ENCODE measurements at regions not wholly inside any gene's neighbourhood (a gene's known extent, or its start where the extent isn't known, plus 50 kb on each side); places are given as distances from the start of the nearest gene placed in this dataset.

DNA sequence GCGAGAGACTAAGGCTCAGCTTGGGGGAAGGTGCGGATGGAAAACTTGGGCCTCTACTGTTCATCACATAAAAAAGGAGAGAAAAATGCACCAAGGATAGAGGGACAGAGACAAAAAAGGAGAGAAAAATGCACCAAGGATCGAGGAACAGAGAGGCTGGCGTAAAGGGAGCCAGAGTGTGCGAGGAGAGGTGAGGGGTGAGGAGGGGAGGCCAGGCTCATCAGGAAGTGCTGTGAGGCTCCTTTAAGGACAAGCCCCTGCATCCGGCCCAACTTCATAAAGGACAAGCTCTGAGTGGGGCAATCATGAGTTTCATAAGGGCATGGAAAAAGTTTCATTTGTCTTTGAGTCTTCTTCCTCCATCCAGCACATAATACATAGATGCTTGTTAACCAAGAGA lies 117.2 kb upstream of the NXT1 start:
- no peak for DNase-seq
- Histone ChIP-seq H3K27ac (ENCODE audit: low read depth in 1 of 3, low read length in 2 of 3) (no peak overlapping the region), H3K9me3 (ENCODE audit: control insufficient read depth in 2 of 2, insufficient read depth in 1 of 2, low read depth in 1 of 2, low read length in 1 of 2) (peaks cover 0 to 14% of the 10 kb centered on the region in 2 donors), H3K36me3 (ENCODE audit: control insufficient read depth in 3 of 3, insufficient read depth in 2 of 3, low read depth in 1 of 3, low read length in 3 of 3) (no peaks in the 10 kb centered on the region), H3K27me3 (ENCODE audit: control insufficient read depth in 3 of 3, insufficient read depth in 3 of 3, low read length in 3 of 3) (no peaks in the 10 kb centered on the region), H3K4me1 (ENCODE audit: control insufficient read depth in 3 of 3, insufficient read depth in 2 of 3, low read depth in 1 of 3, low read length in 2 of 3) (no peaks in the 10 kb centered on the region), H3K4me3 (ENCODE audit: low read depth in 1 of 3, low read length in 3 of 3) (no peak overlapping the region)
- 90 to 96% (median 94%) methylated on average over 6 of the region's 6 CpGs for WGBS, 3 donors
- no peak for FAIRE-seq

DNA sequence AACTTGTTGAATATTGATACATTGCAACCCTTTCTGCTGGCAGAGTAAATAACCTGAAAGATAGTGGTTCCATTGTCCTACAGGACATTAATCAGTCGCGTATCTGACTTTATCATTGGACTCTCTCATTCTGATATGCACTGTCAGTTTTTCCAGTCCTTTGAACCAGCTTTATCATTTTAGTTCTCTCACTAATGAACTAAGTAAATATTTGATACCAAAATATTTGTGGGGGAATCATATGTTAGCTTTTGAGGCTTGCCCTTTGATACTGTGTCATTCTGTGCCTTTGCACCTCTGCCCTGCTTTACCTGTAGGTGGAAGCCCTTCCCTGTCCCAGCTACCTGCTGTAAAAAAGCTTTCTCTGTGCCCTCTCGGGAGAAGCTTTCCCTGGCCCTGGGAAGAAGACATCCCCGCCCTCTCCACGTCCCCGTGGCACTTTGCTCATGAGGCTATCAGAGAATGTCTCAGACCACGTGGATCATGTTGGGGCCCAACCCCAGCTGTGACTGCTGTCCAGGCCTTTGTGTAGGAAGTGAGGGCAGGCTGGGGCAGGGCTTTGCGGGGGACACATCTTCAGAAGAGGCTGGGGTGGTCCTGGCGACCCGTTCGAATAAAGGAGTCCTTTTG lies 117.8 kb upstream of the NXT1 start:
- WGBS, 3 donors = 40 to 72% (median 43%) methylated on average over 11 of the region's 11 CpGs
- Histone ChIP-seq H3K36me3 (ENCODE audit: control insufficient read depth in 3 of 3, insufficient read depth in 2 of 3, low read depth in 1 of 3, low read length in 3 of 3) (no peaks in the 10 kb centered on the region), H3K4me3 (ENCODE audit: low read depth in 1 of 3, low read length in 3 of 3) (no peak overlapping the region), H3K27ac (ENCODE audit: low read depth in 1 of 3, low read length in 2 of 3) (no peak overlapping the region), H3K27me3 (ENCODE audit: control insufficient read depth in 3 of 3, insufficient read depth in 3 of 3, low read length in 3 of 3) (no peaks in the 10 kb centered on the region), H3K9me3 (ENCODE audit: control insufficient read depth in 2 of 2, insufficient read depth in 1 of 2, low read depth in 1 of 2, low read length in 1 of 2) (peaks cover 0 to 14% of the 10 kb centered on the region in 2 donors), H3K4me1 (ENCODE audit: control insufficient read depth in 3 of 3, insufficient read depth in 2 of 3, low read depth in 1 of 3, low read length in 2 of 3) (no peaks in the 10 kb centered on the region)
- FAIRE-seq = no peak
- DNase-seq = peak; percentile 18 to 21

DNA sequence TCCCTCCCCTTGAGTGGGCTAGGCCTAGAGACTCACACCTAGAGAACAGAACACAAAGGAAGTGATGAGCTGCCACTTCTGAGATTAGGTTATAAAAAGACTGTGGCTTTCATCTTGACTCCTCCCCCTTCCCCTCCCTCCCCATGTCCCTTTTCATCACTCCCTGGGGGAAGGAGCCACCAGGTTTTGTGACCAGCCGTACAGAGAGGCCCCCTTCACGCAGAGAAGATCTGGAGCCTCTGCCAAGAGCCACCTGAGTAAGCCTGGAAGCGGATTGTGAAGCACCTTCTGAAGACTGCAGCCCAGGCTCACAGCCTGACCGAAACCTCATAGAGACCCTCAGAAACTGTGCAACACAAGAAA lies 118.4 kb upstream of the NXT1 start:
- Histone ChIP-seq H3K36me3 (ENCODE audit: control insufficient read depth in 3 of 3, insufficient read depth in 2 of 3, low read depth in 1 of 3, low read length in 3 of 3) (no peaks in the 10 kb centered on the region), H3K4me1 (ENCODE audit: control insufficient read depth in 3 of 3, insufficient read depth in 2 of 3, low read depth in 1 of 3, low read length in 2 of 3) (no peaks in the 10 kb centered on the region), H3K9me3 (ENCODE audit: control insufficient read depth in 2 of 2, insufficient read depth in 1 of 2, low read depth in 1 of 2, low read length in 1 of 2) (peaks cover 0 to 14% of the 10 kb centered on the region in 2 donors), H3K4me3 (ENCODE audit: low read depth in 1 of 3, low read length in 3 of 3) (no peak overlapping the region), H3K27me3 (ENCODE audit: control insufficient read depth in 3 of 3, insufficient read depth in 3 of 3, low read length in 3 of 3) (no peaks in the 10 kb centered on the region), H3K27ac (ENCODE audit: low read depth in 1 of 3, low read length in 2 of 3) (no peak overlapping the region)
- DNase-seq (no peak), FAIRE-seq (no peak)
- WGBS, 3 donors = 68 to 83% (median 82%) methylated on average over 4 of the region's 4 CpGs

DNA sequence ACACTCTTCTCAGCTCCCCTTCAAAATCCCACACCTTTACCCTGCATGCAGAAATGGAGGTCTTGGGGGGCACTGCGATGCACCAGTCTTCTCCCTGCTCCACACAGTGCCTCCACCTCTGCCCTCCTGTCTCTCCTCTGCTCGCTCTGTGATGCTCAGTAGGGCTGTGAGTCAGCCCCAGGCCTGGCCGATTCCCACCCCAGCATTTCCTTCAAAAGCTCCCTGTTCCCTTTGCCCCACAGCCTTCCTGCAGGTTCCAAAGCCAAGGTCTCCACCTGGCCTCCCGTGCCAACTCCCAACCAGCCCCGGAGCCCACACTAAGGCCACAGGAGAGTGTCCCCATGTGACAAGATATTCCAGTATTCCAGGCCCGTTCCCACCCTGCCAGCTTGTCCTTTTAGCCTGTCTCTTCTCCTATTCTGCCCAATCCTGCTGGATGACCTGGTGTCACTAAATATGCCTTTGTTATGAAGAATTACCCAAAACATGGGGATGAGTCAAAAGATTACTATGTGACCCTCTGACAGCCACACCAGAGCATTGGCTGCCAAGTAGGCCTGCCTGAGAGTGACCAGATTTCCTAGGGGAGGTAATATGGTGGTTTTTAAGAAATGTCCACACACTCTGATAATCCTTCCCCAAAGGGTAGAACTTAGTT lies 118.9 kb upstream of the NXT1 start:
- DNase-seq = no peak
- Histone ChIP-seq H3K36me3 (ENCODE audit: control insufficient read depth in 3 of 3, insufficient read depth in 2 of 3, low read depth in 1 of 3, low read length in 3 of 3) (no peaks in the 10 kb centered on the region), H3K9me3 (ENCODE audit: control insufficient read depth in 2 of 2, insufficient read depth in 1 of 2, low read depth in 1 of 2, low read length in 1 of 2) (peaks cover 0 to 14% of the 10 kb centered on the region in 2 donors), H3K4me1 (ENCODE audit: control insufficient read depth in 3 of 3, insufficient read depth in 2 of 3, low read depth in 1 of 3, low read length in 2 of 3) (no peaks in the 10 kb centered on the region), H3K4me3 (ENCODE audit: low read depth in 1 of 3, low read length in 3 of 3) (no peak overlapping the region), H3K27me3 (ENCODE audit: control insufficient read depth in 3 of 3, insufficient read depth in 3 of 3, low read length in 3 of 3) (no peaks in the 10 kb centered on the region), H3K27ac (ENCODE audit: low read depth in 1 of 3, low read length in 2 of 3) (no peak overlapping the region)
- no peak for FAIRE-seq
- WGBS, 3 donors = 79 to 88% (median 86%) methylated on average over 6 of the region's 6 CpGs

DNA sequence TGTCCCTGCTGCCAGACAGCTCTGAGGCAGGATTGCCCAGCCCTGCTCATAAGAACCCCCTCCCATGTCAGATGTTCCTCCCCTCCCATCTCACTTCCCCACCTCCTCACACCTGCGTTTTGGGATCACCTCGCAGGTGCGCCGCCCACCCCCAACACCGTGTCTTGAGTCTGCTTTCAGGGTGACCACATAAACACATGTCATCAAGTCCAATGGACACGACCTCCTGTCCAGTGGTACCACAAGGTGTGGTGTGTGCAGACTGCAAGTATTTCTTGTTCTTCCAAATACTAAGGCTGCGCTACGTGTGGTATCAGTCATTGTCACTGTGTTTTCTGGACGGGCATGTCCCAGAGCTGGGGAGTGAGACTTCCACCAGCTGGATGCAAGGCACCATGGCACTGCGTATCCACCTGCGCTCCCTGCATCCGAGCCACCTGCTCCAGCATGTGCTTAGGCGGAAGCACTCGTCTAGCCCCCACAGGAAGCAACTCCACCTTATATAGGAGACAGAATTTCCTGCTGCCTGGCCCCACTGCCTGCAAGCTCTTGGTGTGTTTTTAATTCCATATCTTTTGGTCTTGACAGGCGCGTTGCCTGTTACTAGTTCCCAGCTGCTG lies 119.7 kb upstream of the NXT1 start:
- Histone ChIP-seq H3K4me1 (ENCODE audit: control insufficient read depth in 3 of 3, insufficient read depth in 2 of 3, low read depth in 1 of 3, low read length in 2 of 3) (no peaks in the 10 kb centered on the region), H3K9me3 (ENCODE audit: control insufficient read depth in 2 of 2, insufficient read depth in 1 of 2, low read depth in 1 of 2, low read length in 1 of 2) (peaks cover 0 to 14% of the 10 kb centered on the region in 2 donors), H3K4me3 (ENCODE audit: low read depth in 1 of 3, low read length in 3 of 3) (no peak overlapping the region), H3K36me3 (ENCODE audit: control insufficient read depth in 3 of 3, insufficient read depth in 2 of 3, low read depth in 1 of 3, low read length in 3 of 3) (no peaks in the 10 kb centered on the region), H3K27me3 (ENCODE audit: control insufficient read depth in 3 of 3, insufficient read depth in 3 of 3, low read length in 3 of 3) (no peaks in the 10 kb centered on the region), H3K27ac (ENCODE audit: low read depth in 1 of 3, low read length in 2 of 3) (no peak overlapping the region)
- FAIRE-seq (no peak), DNase-seq (no peak)
- 67 to 78% (median 75%) methylated on average over 16 of the region's 16 CpGs for WGBS, 3 donors

- Histone ChIP-seq H3K4me1 (ENCODE audit: control insufficient read depth in 3 of 3, insufficient read depth in 2 of 3, low read depth in 1 of 3, low read length in 2 of 3) (peaks cover 0 to 4% (median 0%) of the 10 kb centered on the region in 3 donors), H3K9me3 (ENCODE audit: control insufficient read depth in 2 of 2, insufficient read depth in 1 of 2, low read depth in 1 of 2, low read length in 1 of 2) (peaks cover 0 to 9% of the 10 kb centered on the region in 2 donors), H3K27ac (ENCODE audit: low read depth in 1 of 3, low read length in 2 of 3) (no peak overlapping the region), H3K27me3 (ENCODE audit: control insufficient read depth in 3 of 3, insufficient read depth in 3 of 3, low read length in 3 of 3) (no peaks in the 10 kb centered on the region), H3K4me3 (ENCODE audit: low read depth in 1 of 3, low read length in 3 of 3) (no peak overlapping the region), H3K36me3 (ENCODE audit: control insufficient read depth in 3 of 3, insufficient read depth in 2 of 3, low read depth in 1 of 3, low read length in 3 of 3) (no peaks in the 10 kb centered on the region)
- DNase-seq (no peak), FAIRE-seq (no peak)
- WGBS, 3 donors = 87 to 93% (median 89%) methylated on average over 3 of the region's 3 CpGs
These were observed 120.6 kb upstream of the NXT1 start for GRCh38 chr20:23229989-23230388.

DNA sequence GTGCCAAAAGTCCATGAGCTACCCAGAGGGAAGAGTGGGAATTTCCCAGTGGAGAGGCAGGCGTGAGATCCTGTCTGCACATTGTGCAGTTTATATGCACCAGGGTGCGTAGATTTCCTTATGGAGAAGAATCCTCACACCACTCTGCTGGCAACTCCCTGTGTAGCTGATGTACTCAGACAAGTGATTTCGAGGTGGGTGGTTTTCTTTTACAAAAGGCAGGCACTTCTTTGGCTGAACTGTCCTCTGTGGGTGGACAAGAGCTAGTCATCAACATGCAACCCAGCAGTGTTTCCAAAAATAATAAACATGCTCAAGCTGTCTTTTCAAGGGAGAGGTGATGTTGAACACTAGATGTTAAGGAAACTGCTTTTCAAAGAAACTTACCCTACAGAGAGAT lies 121.7 kb upstream of the NXT1 start:
- no peaks in the 10 kb centered on the region for H3K27me3 ChIP-seq (ENCODE audit: control insufficient read depth in 3 of 3, insufficient read depth in 3 of 3, low read length in 3 of 3)
- H3K9me3 ChIP-seq (ENCODE audit: control insufficient read depth in 2 of 2, insufficient read depth in 1 of 2, low read depth in 1 of 2, low read length in 1 of 2) = peaks cover 0 to 7% of the 10 kb centered on the region in 2 donors
- FAIRE-seq (no peak), DNase-seq (no peak)
- 49 to 58% (median 51%) methylated on average over 3 of the region's 3 CpGs for WGBS, 3 donors
- H3K36me3 ChIP-seq (ENCODE audit: control insufficient read depth in 3 of 3, insufficient read depth in 2 of 3, low read depth in 1 of 3, low read length in 3 of 3) = no peaks in the 10 kb centered on the region
- H3K4me1 ChIP-seq (ENCODE audit: control insufficient read depth in 3 of 3, insufficient read depth in 2 of 3, low read depth in 1 of 3, low read length in 2 of 3) = peaks cover 0 to 4% (median 0%) of the 10 kb centered on the region in 3 donors
- H3K27ac ChIP-seq (ENCODE audit: low read depth in 1 of 3, low read length in 2 of 3) = no peak overlapping the region
- no peak overlapping the region for H3K4me3 ChIP-seq (ENCODE audit: low read depth in 1 of 3, low read length in 3 of 3)

DNA sequence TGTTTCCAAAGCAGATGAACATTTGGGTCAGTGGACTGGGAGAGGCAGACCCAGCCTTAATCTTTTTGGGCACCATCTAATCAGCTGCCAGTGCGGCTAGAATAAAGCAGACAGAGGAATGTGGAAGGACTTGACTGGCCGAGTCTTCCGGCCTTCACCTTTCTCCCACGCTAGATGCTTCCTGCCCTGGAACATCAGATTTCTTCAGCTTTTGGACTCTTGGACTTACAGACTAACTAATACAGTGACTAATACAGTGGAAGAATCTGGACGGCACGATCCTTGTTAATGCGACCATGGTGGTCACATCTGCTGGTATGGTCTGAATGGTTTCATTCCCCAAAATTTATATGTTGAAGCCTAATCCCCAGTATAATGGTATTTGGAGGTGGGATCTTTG lies 122.6 kb upstream of the NXT1 start:
- DNase-seq = no peak
- Histone ChIP-seq H3K27me3 (ENCODE audit: control insufficient read depth in 3 of 3, insufficient read depth in 3 of 3, low read length in 3 of 3) (no peaks in the 10 kb centered on the region), H3K36me3 (ENCODE audit: control insufficient read depth in 3 of 3, insufficient read depth in 2 of 3, low read depth in 1 of 3, low read length in 3 of 3) (no peaks in the 10 kb centered on the region), H3K27ac (ENCODE audit: low read depth in 1 of 3, low read length in 2 of 3) (no peak overlapping the region), H3K9me3 (ENCODE audit: control insufficient read depth in 2 of 2, insufficient read depth in 1 of 2, low read depth in 1 of 2, low read length in 1 of 2) (peaks cover 0 to 13% of the 10 kb centered on the region in 2 donors), H3K4me3 (ENCODE audit: low read depth in 1 of 3, low read length in 3 of 3) (no peak overlapping the region), H3K4me1 (ENCODE audit: control insufficient read depth in 3 of 3, insufficient read depth in 2 of 3, low read depth in 1 of 3, low read length in 2 of 3) (peaks cover 0 to 4% (median 0%) of the 10 kb centered on the region in 3 donors)
- no peak for FAIRE-seq
- WGBS, 3 donors = 48 to 80% (median 50%) methylated on average over 7 of the region's 7 CpGs
